Amygdala (tissue), 56 donors: ENCODE measurements at regions not wholly inside any gene's neighbourhood (a gene's known extent, or its start where the extent isn't known, plus 50 kb on each side); places are given as distances from the start of the nearest gene placed in this dataset.
"Not testable (repeated sequence)": the region's sequence is repeated elsewhere in the genome, so short reads cannot be mapped to it uniquely, and the experiment has no call there.

Source experiments
- DNase-seq, 56 donors: peaks; one replicate each; lab custom pipeline; 2025; lab: John Stamatoyannopoulos, UW

GRCh38 chr6:71049198-71049770 lies 92.4 kb upstream of the B3GAT2 start:
- peak in 1 of 56 donors; percentile 11 for DNase-seq

- DNase-seq, result no peak
Observed at GRCh38 chr6:71053475-71053874, 96.6 kb upstream of the B3GAT2 start.

- no peak for DNase-seq
Observed at GRCh38 chr6:71056656-71057055, 99.8 kb upstream of the B3GAT2 start.

GRCh38 chr6:71066153-71066552 lies 109.3 kb upstream of the B3GAT2 start:
- no peak for DNase-seq

- no peak for DNase-seq
Observed at GRCh38 chr6:71067816-71068215, 111.0 kb upstream of the B3GAT2 start.

GRCh38 chr6:71072508-71072907 lies 115.6 kb upstream of the B3GAT2 start:
- no peak for DNase-seq

- DNase-seq, result no peak
Observed at GRCh38 chr6:71077655-71078054, 120.8 kb upstream of the B3GAT2 start.

- DNase-seq, result no peak
Observed at GRCh38 chr6:71079677-71080076, 122.8 kb upstream of the B3GAT2 start.

GRCh38 chr6:71080133-71080532 lies 123.3 kb upstream of the B3GAT2 start:
- no peak for DNase-seq

GRCh38 chr6:71080826-71081225 lies 124.0 kb upstream of the B3GAT2 start:
- no peak for DNase-seq

- DNase-seq, result no peak
Observed at GRCh38 chr6:71082033-71082650, 125.3 kb upstream of the B3GAT2 start.

- no peak for DNase-seq
Observed at GRCh38 chr6:71083308-71083820, 126.5 kb upstream of the B3GAT2 start.

- no peak for DNase-seq
Observed at GRCh38 chr6:71088166-71088565, 131.3 kb upstream of the B3GAT2 start.

- DNase-seq, result no peak
Observed at GRCh38 chr6:71090217-71090616, 133.4 kb upstream of the B3GAT2 start.

- no peak for DNase-seq
Observed at GRCh38 chr6:71091167-71091566, 134.3 kb upstream of the B3GAT2 start.

GRCh38 chr6:71091956-71092355 lies 135.1 kb upstream of the B3GAT2 start:
- DNase-seq, result no peak

- DNase-seq, result not testable (repeated sequence)
Observed at GRCh38 chr6:71097264-71097663, 140.4 kb upstream of the B3GAT2 start.

- no peak for DNase-seq
Observed at GRCh38 chr6:71099649-71100048, 142.8 kb upstream of the B3GAT2 start.

GRCh38 chr6:71103130-71103529 lies 146.3 kb upstream of the B3GAT2 start:
- no peak for DNase-seq

GRCh38 chr6:71103641-71104040 lies 146.8 kb upstream of the B3GAT2 start:
- DNase-seq, result no peak

GRCh38 chr6:71106276-71106675 lies 149.4 kb upstream of the B3GAT2 start:
- DNase-seq, result no peak

- peak in 6 of 56 donors; percentile 4 to 40 (median 11) for DNase-seq
Observed at GRCh38 chr6:71107911-71108420, 151.1 kb upstream of the B3GAT2 start.
